H9 (cell line): ENCODE measurements at regions not wholly inside any gene's neighbourhood (a gene's known extent, or its start where the extent isn't known, plus 50 kb on each side); places are given as distances from the start of the nearest gene placed in this dataset.

Source experiments
- DNase-seq: peaks from one replicate; pipeline ENCODE4 v3.0.0-alpha.2; 2017
- H2AFZ ChIP-seq: one replicate; pipeline ENCODE4 v1.6.1; 2013; ENCODE audit warnings: mild to moderate bottlenecking, low read length, control low read depth, moderate library complexity
- H2AK5ac ChIP-seq: 2 replicates; pipeline ENCODE4 v1.6.1; 2013; ENCODE audit warnings: low read length, control low read depth, mixed read lengths; ENCODE audit not compliant: insufficient read length
- H2BK120ac ChIP-seq: one replicate; pipeline ENCODE4 v1.6.1; 2013; ENCODE audit warnings: low read depth, mild to moderate bottlenecking, low read length, control low read depth, inconsistent platforms; ENCODE audit not compliant: poor library complexity, severe bottlenecking
- H2BK12ac ChIP-seq: 2 replicates; pipeline ENCODE4 v1.6.1; 2013; ENCODE audit warnings: low read length, control low read depth, mixed read lengths, low read depth; ENCODE audit not compliant: insufficient read length
- H2BK15ac ChIP-seq: 2 replicates; pipeline ENCODE4 v1.6.1; 2013; ENCODE audit warnings: low read depth, low read length, control low read depth
- H2BK20ac ChIP-seq: one replicate; pipeline ENCODE4 v1.6.1; 2013; ENCODE audit warnings: low read depth, mild to moderate bottlenecking, low read length, control low read depth, inconsistent platforms; ENCODE audit not compliant: poor library complexity, severe bottlenecking
- H2BK5ac ChIP-seq: 2 replicates; pipeline ENCODE4 v1.6.1; 2013; ENCODE audit warnings: low read length, control low read depth, mixed read lengths; ENCODE audit not compliant: insufficient read length
- H3K14ac ChIP-seq: 2 replicates; pipeline ENCODE4 v1.6.1; 2013; ENCODE audit warnings: low read length, control low read depth; ENCODE audit not compliant: insufficient read depth
- H3K18ac ChIP-seq: 2 replicates; pipeline ENCODE4 v1.6.1; 2013; ENCODE audit warnings: low read depth, mild to moderate bottlenecking, mixed read lengths, low read length, control low read depth; ENCODE audit not compliant: insufficient read length
- H3K23ac ChIP-seq: 2 replicates; pipeline ENCODE4 v1.6.1; 2013; ENCODE audit warnings: low read length, control low read depth, mixed read lengths, low read depth; ENCODE audit not compliant: insufficient read length
- H3K23me2 ChIP-seq: 2 replicates; pipeline ENCODE4 v1.6.1; 2013; ENCODE audit warnings: low read depth, mild to moderate bottlenecking, mixed read lengths, low read length, control low read depth; ENCODE audit not compliant: insufficient read length, poor library complexity, severe bottlenecking
- H3K27ac ChIP-seq: 2 replicates; pipeline ENCODE4 v1.5.1; 2013; ENCODE audit warnings: low read length, control low read depth, mixed read lengths, low read depth; ENCODE audit not compliant: insufficient read length
- H3K27me3 ChIP-seq: 2 replicates; pipeline ENCODE4 v1.6.1; 2013; ENCODE audit warnings: low read length, control low read depth, inconsistent platforms; ENCODE audit not compliant: insufficient read depth
- H3K4ac ChIP-seq: 2 replicates; pipeline ENCODE4 v1.6.1; 2013; ENCODE audit warnings: low read depth, mild to moderate bottlenecking, control low read depth, inconsistent platforms, low read length, moderate library complexity
- H3K4me1 ChIP-seq: 2 replicates; pipeline ENCODE4 v1.6.1; 2013; ENCODE audit warnings: low read length, control low read depth, inconsistent platforms; ENCODE audit not compliant: insufficient read depth
- H3K4me2 ChIP-seq: 2 replicates; pipeline ENCODE4 v1.6.1; 2013; ENCODE audit warnings: low read length, control low read depth, mixed read lengths; ENCODE audit not compliant: insufficient read length, insufficient read depth
- H3K56ac ChIP-seq: 2 replicates; pipeline ENCODE4 v1.6.1; 2013; ENCODE audit warnings: low read depth, mild to moderate bottlenecking, mixed read lengths, low read length, control low read depth; ENCODE audit not compliant: insufficient read length
- H3K79me1 ChIP-seq: 2 replicates; pipeline ENCODE4 v1.6.1; 2013; ENCODE audit warnings: low read depth, mild to moderate bottlenecking, moderate library complexity, low read length, control low read depth, inconsistent platforms; ENCODE audit not compliant: insufficient read depth, poor library complexity, severe bottlenecking
- H3K79me2 ChIP-seq: 2 replicates; pipeline ENCODE4 v1.6.1; 2013; ENCODE audit warnings: low read length, control low read depth, inconsistent platforms; ENCODE audit not compliant: insufficient read depth
- H3K9ac ChIP-seq: 2 replicates; pipeline ENCODE4 v1.6.1; 2013; ENCODE audit warnings: low read length, control low read depth, mixed read lengths; ENCODE audit not compliant: insufficient read length; ENCODE audit errors: extremely low read depth
- H3K9me3 ChIP-seq: one replicate; pipeline ENCODE4 v1.6.1; 2013; ENCODE audit warnings: low read depth, low read length, inconsistent platforms; ENCODE audit not compliant: control insufficient read depth
- H3T11ph ChIP-seq: one replicate; pipeline ENCODE4 v1.6.1; 2013; ENCODE audit warnings: mild to moderate bottlenecking, low read length, control low read depth, inconsistent platforms
- H4K20me1 ChIP-seq: one replicate; pipeline ENCODE4 v1.6.1; 2013; ENCODE audit not compliant: control insufficient read depth, insufficient read length, insufficient read depth
- H4K5ac ChIP-seq: 2 replicates; pipeline ENCODE4 v1.6.1; 2013; ENCODE audit warnings: low read depth, mild to moderate bottlenecking, mixed read lengths, low read length, control low read depth; ENCODE audit not compliant: insufficient read length
- H4K8ac ChIP-seq: replicated peaks from 2 replicates; pipeline ENCODE4 v1.6.1; 2013; ENCODE audit warnings: low read length, control low read depth, mixed read lengths, low read depth; ENCODE audit not compliant: insufficient read length
- H4K91ac ChIP-seq: 2 replicates; pipeline ENCODE4 v1.6.1; 2013; ENCODE audit warnings: low read depth, mild to moderate bottlenecking, moderate library complexity, mixed read lengths, low read length, control low read depth; ENCODE audit not compliant: insufficient read length
- H3K27ac Mint-ChIP-seq, 3 experiments: 2 replicates in 2 of 3; 3 replicates in 1 of 3; pipeline ENCODE4 v1.8.0; 2020 to 2021; ENCODE audit warnings: mixed read lengths in 3 of 3, mild to moderate bottlenecking in 1 of 3, moderate library complexity in 1 of 3
- H3K27me3 Mint-ChIP-seq: 2 replicates; pipeline ENCODE4 v1.8.0; 2021; ENCODE audit warnings: low read depth, mild to moderate bottlenecking, moderate library complexity, mixed read lengths
- H3K36me3 Mint-ChIP-seq, 3 experiments: 2 replicates in 2 of 3; 3 replicates in 1 of 3; pipeline ENCODE4 v1.8.0; 2020 to 2021; ENCODE audit warnings: low read depth in 3 of 3, mixed read lengths in 3 of 3; ENCODE audit not compliant: insufficient read depth in 1 of 3
- H3K4me1 Mint-ChIP-seq, 2 experiments: 2 replicates each; pipeline ENCODE4 v1.8.0; 2020; ENCODE audit warnings: mixed read lengths in 2 of 2
- H3K4me3 Mint-ChIP-seq, 2 experiments: 2 replicates in 1 of 2; 3 replicates in 1 of 2; pipeline ENCODE4 v1.8.0; 2020 to 2021; ENCODE audit warnings: mild to moderate bottlenecking in 2 of 2, mixed read lengths in 2 of 2, moderate library complexity in 1 of 2
- H3K9me3 Mint-ChIP-seq, 2 experiments: 2 replicates in 1 of 2; 3 replicates in 1 of 2; pipeline ENCODE4 v1.8.0; 2020; ENCODE audit warnings: mild to moderate bottlenecking in 2 of 2, mixed read lengths in 2 of 2, moderate library complexity in 1 of 2
- WGBS: extraction: QIAGEN DNeasy Blood & Tissue Kit; methylation state at CpG from one replicate; pipeline ENCODE4 v1.1.7; 2013; ENCODE audit warnings: missing lambda C conversion rate, low lambda C conversion rate, mixed read lengths; ENCODE audit not compliant: insufficient read length; ENCODE audit errors: extremely low coverage; 5-methylcytosine and 5-hydroxymethylcytosine counted together
- TF ChIP-seq, protein P1 (sequence below): fragments of 200-600 bp; sonication (generic); conservative IDR thresholded peaks from 3 replicates; pipeline ENCODE4 v1.8.0; 2021; ENCODE audit warnings: antibody characterized with exemption, mild to moderate bottlenecking

DNA sequence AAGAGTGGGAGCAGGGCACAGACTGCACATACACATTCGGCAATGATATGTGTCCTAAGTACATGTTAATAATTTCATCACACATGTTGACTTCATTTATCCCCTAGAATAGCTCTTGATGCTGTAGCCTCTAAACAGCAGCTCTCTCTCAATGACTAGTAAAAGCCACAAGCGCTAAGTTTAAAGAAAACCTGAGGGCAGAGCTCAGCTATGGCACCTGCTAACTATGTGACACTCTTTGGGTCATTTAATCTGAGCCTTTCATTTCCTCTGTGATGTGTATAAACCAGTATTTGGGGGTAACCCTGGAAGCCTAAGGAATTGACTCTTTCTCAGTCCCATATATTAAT lies 140.6 kb upstream of the MOCS2 start:
- H2AK5ac ChIP-seq = no peak overlapping the region
- no peak overlapping the region for H2AFZ ChIP-seq
- no peaks in the 10 kb centered on the region for H3K79me1 ChIP-seq
- H2BK12ac ChIP-seq = no peak overlapping the region
- no peaks in the 10 kb centered on the region for H3K4me1 ChIP-seq
- TF ChIP-seq, protein P1, sequence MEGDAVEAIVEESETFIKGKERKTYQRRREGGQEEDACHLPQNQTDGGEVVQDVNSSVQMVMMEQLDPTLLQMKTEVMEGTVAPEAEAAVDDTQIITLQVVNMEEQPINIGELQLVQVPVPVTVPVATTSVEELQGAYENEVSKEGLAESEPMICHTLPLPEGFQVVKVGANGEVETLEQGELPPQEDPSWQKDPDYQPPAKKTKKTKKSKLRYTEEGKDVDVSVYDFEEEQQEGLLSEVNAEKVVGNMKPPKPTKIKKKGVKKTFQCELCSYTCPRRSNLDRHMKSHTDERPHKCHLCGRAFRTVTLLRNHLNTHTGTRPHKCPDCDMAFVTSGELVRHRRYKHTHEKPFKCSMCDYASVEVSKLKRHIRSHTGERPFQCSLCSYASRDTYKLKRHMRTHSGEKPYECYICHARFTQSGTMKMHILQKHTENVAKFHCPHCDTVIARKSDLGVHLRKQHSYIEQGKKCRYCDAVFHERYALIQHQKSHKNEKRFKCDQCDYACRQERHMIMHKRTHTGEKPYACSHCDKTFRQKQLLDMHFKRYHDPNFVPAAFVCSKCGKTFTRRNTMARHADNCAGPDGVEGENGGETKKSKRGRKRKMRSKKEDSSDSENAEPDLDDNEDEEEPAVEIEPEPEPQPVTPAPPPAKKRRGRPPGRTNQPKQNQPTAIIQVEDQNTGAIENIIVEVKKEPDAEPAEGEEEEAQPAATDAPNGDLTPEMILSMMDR = no peak
- H3K27me3 ChIP-seq = no peaks in the 10 kb centered on the region
- WGBS = no CpG with 5 or more reads among the region's 2 CpGs
- Mint-ChIP-seq H3K27ac (no peak overlapping the region; a peak in 1 of 7 replicates), H3K27me3 (no peaks in the 10 kb centered on the region), H3K9me3 (no peaks in the 10 kb centered on the region), H3K4me1 (no peaks in the 10 kb centered on the region), H3K4me3 (no peak overlapping the region), H3K36me3 (no peaks in the 10 kb centered on the region)
- no peak overlapping the region for H4K91ac ChIP-seq
- no peak overlapping the region for H3K4ac ChIP-seq
- no peak overlapping the region for H3K14ac ChIP-seq
- no peak overlapping the region for H2BK15ac ChIP-seq
- H3K23me2 ChIP-seq = no peaks in the 10 kb centered on the region
- no peaks in the 10 kb centered on the region for H3K9me3 ChIP-seq
- no peak overlapping the region for H3K4me2 ChIP-seq
- no peak overlapping the region for H2BK5ac ChIP-seq
- no peak overlapping the region for H3T11ph ChIP-seq
- no peaks in the 10 kb centered on the region for H4K20me1 ChIP-seq
- no peak overlapping the region for H4K8ac ChIP-seq
- H3K18ac ChIP-seq = no peak overlapping the region
- H3K9ac ChIP-seq = no peak overlapping the region
- no peak overlapping the region for H2BK120ac ChIP-seq
- no peak overlapping the region for H3K27ac ChIP-seq
- no peak overlapping the region for H2BK20ac ChIP-seq
- no peak overlapping the region for H3K56ac ChIP-seq
- H3K79me2 ChIP-seq = no peaks in the 10 kb centered on the region
- H4K5ac ChIP-seq = no peak overlapping the region
- no peak for DNase-seq
- no peak overlapping the region for H3K23ac ChIP-seq
